ENCODE measurements at regions not wholly inside any gene's neighbourhood (a gene's known extent, or its start where the extent isn't known, plus 50 kb on each side); places are given as distances from the start of the nearest gene placed in this dataset.

- no peak for TF ChIP-seq POLR2A (IDR thresholded peaks at IDR 0.05)
- TF ChIP-seq, protein P1, sequence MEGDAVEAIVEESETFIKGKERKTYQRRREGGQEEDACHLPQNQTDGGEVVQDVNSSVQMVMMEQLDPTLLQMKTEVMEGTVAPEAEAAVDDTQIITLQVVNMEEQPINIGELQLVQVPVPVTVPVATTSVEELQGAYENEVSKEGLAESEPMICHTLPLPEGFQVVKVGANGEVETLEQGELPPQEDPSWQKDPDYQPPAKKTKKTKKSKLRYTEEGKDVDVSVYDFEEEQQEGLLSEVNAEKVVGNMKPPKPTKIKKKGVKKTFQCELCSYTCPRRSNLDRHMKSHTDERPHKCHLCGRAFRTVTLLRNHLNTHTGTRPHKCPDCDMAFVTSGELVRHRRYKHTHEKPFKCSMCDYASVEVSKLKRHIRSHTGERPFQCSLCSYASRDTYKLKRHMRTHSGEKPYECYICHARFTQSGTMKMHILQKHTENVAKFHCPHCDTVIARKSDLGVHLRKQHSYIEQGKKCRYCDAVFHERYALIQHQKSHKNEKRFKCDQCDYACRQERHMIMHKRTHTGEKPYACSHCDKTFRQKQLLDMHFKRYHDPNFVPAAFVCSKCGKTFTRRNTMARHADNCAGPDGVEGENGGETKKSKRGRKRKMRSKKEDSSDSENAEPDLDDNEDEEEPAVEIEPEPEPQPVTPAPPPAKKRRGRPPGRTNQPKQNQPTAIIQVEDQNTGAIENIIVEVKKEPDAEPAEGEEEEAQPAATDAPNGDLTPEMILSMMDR (IDR thresholded peaks at IDR 0.05): no peak
Observed at GRCh38 chr16:86302421-86303109, 207.8 kb upstream of the FOXF1 start.
